ENCODE measurements at regions not wholly inside any gene's neighbourhood (a gene's known extent, or its start where the extent isn't known, plus 50 kb on each side); places are given as distances from the start of the nearest gene placed in this dataset.

GRCh38 chr4:110904435-110905065 lies 281.7 kb upstream of the PITX2 start:
- peaks cover 7% of the 10 kb centered on the region for H3K4me1 ChIP-seq (ENCODE audit: control insufficient read depth, insufficient read depth, low read length)
- no peak overlapping the region for H3K27ac ChIP-seq (ENCODE audit: low read depth, low read length)
- no peak overlapping the region for H3K9ac ChIP-seq (ENCODE audit: extremely low read depth, low read length, poor library complexity, severe bottlenecking)
- DNase-seq: no peak
- H3K4me1 Mint-ChIP-seq: peaks cover 15% of the 10 kb centered on the region
- H3K4me3 Mint-ChIP-seq: no peak overlapping the region
- H3K36me3 Mint-ChIP-seq (ENCODE audit: low read depth): no peaks in the 10 kb centered on the region
- no peak overlapping the region for H3K4me3 ChIP-seq (ENCODE audit: low read length)
- no peak overlapping the region for H3K27ac Mint-ChIP-seq
- WGBS, 2 experiments (ENCODE audit: insufficient coverage in 1 of 2, insufficient read length in 1 of 2): 86 to 100% methylated on average over 2 to 6 of the region's 6 CpGs
- H3K36me3 ChIP-seq (ENCODE audit: control insufficient read depth, insufficient read depth, low read length): no peaks in the 10 kb centered on the region
- H3K9me3 Mint-ChIP-seq: no peaks in the 10 kb centered on the region
- H3K27me3 Mint-ChIP-seq (ENCODE audit: insufficient read depth): no peaks in the 10 kb centered on the region
- no peaks in the 10 kb centered on the region for H3K27me3 ChIP-seq (ENCODE audit: control insufficient read depth, insufficient read depth, low read length, poor library complexity, severe bottlenecking)
- H3K9me3 ChIP-seq (ENCODE audit: control insufficient read depth, low read length): no peaks in the 10 kb centered on the region
- no peak for TF ChIP-seq CTCF (conservative IDR thresholded peaks at IDR 0.05)

- no peaks in the 10 kb centered on the region for H3K27me3 Mint-ChIP-seq (ENCODE audit: insufficient read depth)
- DNase-seq: no peak
- no peak for TF ChIP-seq CTCF (conservative IDR thresholded peaks at IDR 0.05)
Observed at GRCh38 chr4:110905367-110905766, 282.5 kb upstream of the PITX2 start.

GRCh38 chr4:110907801-110908313 lies 285.0 kb upstream of the PITX2 start:
- Mint-ChIP-seq H3K4me3 (no peak overlapping the region), H3K4me1 (peaks cover 9% of the 10 kb centered on the region), H3K36me3 (ENCODE audit: low read depth) (no peaks in the 10 kb centered on the region), H3K27me3 (ENCODE audit: insufficient read depth) (no peaks in the 10 kb centered on the region), H3K9me3 (no peaks in the 10 kb centered on the region), H3K27ac (no peak overlapping the region)
- TF ChIP-seq CTCF (conservative IDR thresholded peaks at IDR 0.05): no peak
- no peaks in the 10 kb centered on the region for H3K36me3 ChIP-seq (ENCODE audit: control insufficient read depth, insufficient read depth, low read length)
- no peaks in the 10 kb centered on the region for H3K9me3 ChIP-seq (ENCODE audit: control insufficient read depth, low read length)
- no peak overlapping the region for H3K4me3 ChIP-seq (ENCODE audit: low read length)
- no peak overlapping the region for H3K9ac ChIP-seq (ENCODE audit: extremely low read depth, low read length, poor library complexity, severe bottlenecking)
- H3K27ac ChIP-seq (ENCODE audit: low read depth, low read length): no peak overlapping the region
- H3K4me1 ChIP-seq (ENCODE audit: control insufficient read depth, insufficient read depth, low read length): peaks cover 4% of the 10 kb centered on the region
- no peak for DNase-seq
- no CpG with 5 or more reads among the region's 1 CpG for WGBS, 2 experiments (ENCODE audit: insufficient coverage in 1 of 2, insufficient read length in 1 of 2)
- no peaks in the 10 kb centered on the region for H3K27me3 ChIP-seq (ENCODE audit: control insufficient read depth, insufficient read depth, low read length, poor library complexity, severe bottlenecking)

More at GRCh38 chr4:110905367-110905766, 282.5 kb upstream of the PITX2 start:
- Mint-ChIP-seq H3K9me3 (no peaks in the 10 kb centered on the region), H3K4me1 (peaks cover 15% of the 10 kb centered on the region), H3K36me3 (ENCODE audit: low read depth) (no peaks in the 10 kb centered on the region), H3K27ac (no peak overlapping the region), H3K4me3 (no peak overlapping the region)
- Histone ChIP-seq H3K9ac (ENCODE audit: extremely low read depth, low read length, poor library complexity, severe bottlenecking) (no peak overlapping the region), H3K4me3 (ENCODE audit: low read length) (no peak overlapping the region), H3K4me1 (ENCODE audit: control insufficient read depth, insufficient read depth, low read length) (peaks cover 7% of the 10 kb centered on the region), H3K27ac (ENCODE audit: low read depth, low read length) (no peak overlapping the region), H3K36me3 (ENCODE audit: control insufficient read depth, insufficient read depth, low read length) (no peaks in the 10 kb centered on the region), H3K27me3 (ENCODE audit: control insufficient read depth, insufficient read depth, low read length, poor library complexity, severe bottlenecking) (no peaks in the 10 kb centered on the region), H3K9me3 (ENCODE audit: control insufficient read depth, low read length) (no peaks in the 10 kb centered on the region)
